SU-DHL-6 (cell line): ENCODE measurements at regions not wholly inside any gene's neighbourhood (a gene's known extent, or its start where the extent isn't known, plus 50 kb on each side); places are given as distances from the start of the nearest gene placed in this dataset.

ENCODE experiments used
- H2AFZ ChIP-seq: fragments of 200-600 bp; sonication (generic); 2 replicates; pipeline ENCODE4 v1.6.1; 2014; ENCODE audit warnings: low read depth, mild to moderate bottlenecking, moderate library complexity, mixed read lengths, antibody characterized with exemption, low read length; ENCODE audit not compliant: severe bottlenecking
- H3F3A ChIP-seq: fragments of 200-600 bp; shearing (Covaris generic); 2 replicates; pipeline ENCODE4 v1.6.0; 2016; ENCODE audit warnings: antibody characterized with exemption, mild to moderate bottlenecking; ENCODE audit not compliant: insufficient read depth
- H3K27ac ChIP-seq: fragments of 200-600 bp; sonication (generic); 2 replicates; pipeline ENCODE4 v1.5.1; 2016; ENCODE audit warnings: low read depth, mild to moderate bottlenecking, low read length, moderate library complexity, mixed read lengths
- H3K27me3 ChIP-seq: fragments of 200-600 bp; sonication (generic), shearing (Covaris generic); 2 replicates; pipeline ENCODE4 v1.6.0; 2014; ENCODE audit warnings: mild to moderate bottlenecking, low read length
- H3K36me3 ChIP-seq: fragments of 200-600 bp; sonication (generic); 2 replicates; pipeline ENCODE4 v1.6.1; 2014; ENCODE audit warnings: mild to moderate bottlenecking, low read length, mixed read lengths
- H3K4me2 ChIP-seq: fragments of 300-600, 200-600 bp; shearing (Covaris generic), sonication (generic); 2 replicates; pipeline ENCODE4 v1.6.0; 2014; ENCODE audit warnings: low read length, low read depth, mild to moderate bottlenecking; ENCODE audit not compliant: poor library complexity, severe bottlenecking
- H3K4me3 ChIP-seq: fragments of 200-600 bp; sonication (generic); 2 replicates; pipeline ENCODE4 v1.5.1; 2014; ENCODE audit warnings: antibody characterized with exemption, low read length, mild to moderate bottlenecking, mixed read lengths; ENCODE audit not compliant: insufficient read depth, poor library complexity, severe bottlenecking
- H3K79me2 ChIP-seq: fragments of 200-600 bp; sonication (generic); 2 replicates; pipeline ENCODE4 v1.6.1; 2014; ENCODE audit warnings: mild to moderate bottlenecking, low read length, moderate library complexity; ENCODE audit not compliant: insufficient read depth
- H3K9ac ChIP-seq: fragments of 200-600 bp; sonication (generic); 2 replicates; pipeline ENCODE4 v1.7.0; 2014; ENCODE audit warnings: mild to moderate bottlenecking, low read length
- H3K9me2 ChIP-seq: fragments of 200-600 bp; sonication (generic); replicated peaks from 2 replicates; pipeline ENCODE4 v1.6.1; 2014; ENCODE audit warnings: low read length; ENCODE audit not compliant: insufficient read depth
- H3K9me3 ChIP-seq: fragments of 200-600 bp; sonication (generic); 2 replicates; pipeline ENCODE4 v1.6.1; 2014; ENCODE audit warnings: low read length, mixed read lengths; ENCODE audit not compliant: insufficient read depth
- H4K20me1 ChIP-seq: fragments of 200-600 bp; sonication (generic); 2 replicates; pipeline ENCODE4 v1.6.1; 2014; ENCODE audit warnings: low read depth, mild to moderate bottlenecking, antibody characterized with exemption, low read length, moderate library complexity, mixed read lengths
- CTCF ChIP-seq: fragments of 200-600 bp; sonication (generic); IDR thresholded peaks from one replicate; pipeline ENCODE4 v1.5.1; 2017; ENCODE audit warnings: antibody characterized with exemption, mild to moderate bottlenecking, low read length, moderate library complexity; ENCODE audit not compliant: insufficient read depth, poor library complexity, severe bottlenecking
- EZH2phosphoT487 ChIP-seq: fragments of 200-600 bp; sonication (generic), shearing (Covaris generic); conservative IDR thresholded peaks from 2 replicates; pipeline ENCODE4 v1.6.1; 2018; ENCODE audit warnings: mild to moderate bottlenecking, antibody characterized with exemption, low read length, moderate library complexity, mixed read lengths

DNA sequence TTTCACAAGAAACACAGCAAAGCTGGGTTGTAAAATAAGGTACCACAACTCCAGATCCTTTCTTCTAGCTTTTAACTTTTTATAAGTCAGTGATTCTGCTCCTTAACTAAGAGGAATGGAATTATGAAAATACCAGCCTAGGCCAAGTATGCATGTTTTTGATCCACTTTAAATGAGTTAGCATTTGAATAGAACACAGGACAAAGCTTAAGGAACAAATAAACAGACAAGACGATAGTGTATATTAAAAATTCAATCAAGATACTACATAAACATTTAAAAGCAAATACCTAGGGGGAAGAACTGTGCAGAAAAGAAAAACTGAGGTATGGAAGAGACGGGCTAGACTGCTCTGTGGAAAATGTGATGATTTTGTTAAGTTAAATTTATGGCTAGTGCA, 200.7 kb downstream of the LURAP1L start:
- Histone ChIP-seq H2AFZ (no peak overlapping the region), H3K4me2 (no peak overlapping the region), H3K36me3 (no peaks in the 10 kb centered on the region), H3K79me2 (no peaks in the 10 kb centered on the region), H3K27ac (no peak overlapping the region), H3K9ac (no peak overlapping the region), H3K9me2 (no peaks in the 10 kb centered on the region), H3F3A (no peaks in the 10 kb centered on the region), H3K4me3 (no peak overlapping the region), H3K9me3 (no peaks in the 10 kb centered on the region), H4K20me1 (no peaks in the 10 kb centered on the region), H3K27me3 (no peaks in the 10 kb centered on the region)
- TF ChIP-seq EZH2phosphoT487: no peak
- no peak for TF ChIP-seq CTCF

DNA sequence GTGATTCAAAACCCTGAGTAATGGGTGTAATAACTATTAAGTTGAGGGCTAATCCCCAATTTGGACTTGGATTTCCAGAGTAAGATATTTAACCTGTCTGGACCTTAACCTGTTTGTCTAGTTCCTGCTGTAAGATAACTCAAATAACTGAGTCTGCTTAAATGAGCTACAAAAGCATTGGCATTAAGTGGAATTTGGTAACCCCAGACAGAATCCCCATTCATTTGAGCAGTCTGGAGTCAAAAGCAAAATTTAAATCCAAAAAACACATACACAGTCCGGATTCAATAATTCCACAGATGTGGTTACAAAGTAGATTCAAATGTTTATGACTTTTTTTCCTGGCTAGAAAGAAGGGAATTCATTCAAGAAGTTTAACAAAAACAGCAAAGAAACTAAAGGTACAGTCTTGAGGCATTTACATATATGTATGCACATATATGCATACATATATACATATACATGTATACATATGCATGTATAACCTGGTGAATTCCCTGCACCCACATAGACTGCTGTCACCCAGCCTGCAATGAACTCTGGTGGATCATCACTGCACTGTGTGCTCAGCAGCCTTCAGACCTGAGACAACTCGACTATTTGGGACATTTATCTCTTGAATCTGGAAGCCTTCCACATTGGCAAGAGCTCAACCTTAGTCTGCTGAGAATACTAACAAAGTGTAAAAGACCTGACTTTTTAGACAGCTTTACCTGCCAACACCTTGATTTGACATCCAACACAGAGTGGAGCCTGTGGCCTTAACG, 205.4 kb downstream of the LURAP1L start:
- no peaks in the 10 kb centered on the region for H3K36me3 ChIP-seq
- no peaks in the 10 kb centered on the region for H3K27me3 ChIP-seq
- no peaks in the 10 kb centered on the region for H3K9me2 ChIP-seq
- H2AFZ ChIP-seq: no peak overlapping the region
- no peak overlapping the region for H3K4me2 ChIP-seq
- H3K79me2 ChIP-seq: no peaks in the 10 kb centered on the region
- no peak for TF ChIP-seq CTCF
- no peak for TF ChIP-seq EZH2phosphoT487
- no peak overlapping the region for H3K9ac ChIP-seq
- no peaks in the 10 kb centered on the region for H4K20me1 ChIP-seq
- no peaks in the 10 kb centered on the region for H3K9me3 ChIP-seq
- H3F3A ChIP-seq: no peaks in the 10 kb centered on the region
- no peak overlapping the region for H3K4me3 ChIP-seq
- H3K27ac ChIP-seq: no peak overlapping the region

DNA sequence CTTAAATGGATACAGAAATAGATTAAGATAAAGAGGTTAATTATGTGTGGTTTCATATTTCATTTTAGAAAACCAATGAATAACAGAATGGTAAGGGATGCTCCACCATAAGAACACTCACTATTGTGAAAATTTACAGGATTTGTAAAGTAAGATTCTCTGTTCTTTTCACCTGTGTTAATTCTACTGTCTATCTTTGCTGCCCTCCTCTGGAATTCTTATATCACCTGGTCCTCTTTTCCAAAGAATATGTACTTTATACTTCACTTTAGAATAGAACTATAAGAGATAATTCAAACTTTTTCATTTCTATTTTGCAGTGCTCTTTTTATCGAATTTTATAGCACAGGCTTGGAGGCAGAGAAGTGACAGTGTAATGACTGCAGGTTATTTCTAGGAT, 213.4 kb downstream of the LURAP1L start:
- H3K4me3 ChIP-seq: no peak overlapping the region
- TF ChIP-seq CTCF (no peak), EZH2phosphoT487 (no peak)
- 0 out of 2 replicates have a peak, but pooled peaks cover 3% of the 10 kb centered on the region for H3K27me3 ChIP-seq
- no peaks in the 10 kb centered on the region for H3F3A ChIP-seq
- H3K27ac ChIP-seq: no peak overlapping the region
- H2AFZ ChIP-seq: no peak overlapping the region
- no peaks in the 10 kb centered on the region for H3K9me2 ChIP-seq
- no peak overlapping the region for H3K4me2 ChIP-seq
- H3K79me2 ChIP-seq: no peaks in the 10 kb centered on the region
- H3K9ac ChIP-seq: no peak overlapping the region
- no peaks in the 10 kb centered on the region for H4K20me1 ChIP-seq
- no peaks in the 10 kb centered on the region for H3K36me3 ChIP-seq
- H3K9me3 ChIP-seq: no peaks in the 10 kb centered on the region
